ENCODE measurements at regions not wholly inside any gene's neighbourhood (a gene's known extent, or its start where the extent isn't known, plus 50 kb on each side); places are given as distances from the start of the nearest gene placed in this dataset.
A peak's percentile ranks its signal among the peaks of the same experiment; 100 is the strongest.

DNA sequence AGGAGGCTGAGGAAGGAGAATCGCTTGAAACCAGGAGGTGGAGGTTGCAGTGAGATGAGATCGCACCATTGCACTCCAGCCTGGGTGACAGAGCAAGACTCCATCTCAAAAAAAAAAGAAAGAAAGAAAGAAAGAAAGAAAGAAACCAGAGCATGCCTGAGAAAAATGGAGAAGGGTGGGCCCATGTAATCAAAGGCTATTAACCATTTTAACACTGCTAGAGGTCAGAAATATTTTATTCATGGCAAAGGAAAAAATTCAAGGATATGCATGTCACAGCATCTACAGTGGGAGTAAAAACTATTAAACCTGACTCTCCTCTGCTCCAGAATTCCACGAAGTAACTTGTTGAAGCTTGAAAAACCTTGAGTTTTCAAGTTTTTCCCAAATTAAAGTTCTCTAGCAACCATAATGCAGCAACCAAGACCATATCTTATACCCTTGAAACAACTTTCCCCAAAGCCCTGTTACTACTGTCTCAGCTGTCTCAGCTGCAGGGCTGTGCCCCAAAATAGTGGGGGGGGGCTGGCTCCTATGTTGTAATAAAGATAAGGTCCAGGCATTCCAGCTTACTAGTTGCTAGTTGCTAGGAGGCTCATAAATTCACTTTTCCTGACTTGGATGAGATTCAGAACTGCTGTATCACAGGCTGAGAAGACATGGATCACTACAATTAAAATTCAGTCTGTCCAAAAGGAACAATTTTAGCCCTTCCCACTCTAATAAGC, 112.9 kb upstream of the SOD1 start:
- Histone ChIP-seq H4K20me1 (ENCODE audit: insufficient read depth, low read length) (no peaks in the 10 kb centered on the region), H2AFZ (ENCODE audit: low read depth, low read length) (no peak overlapping the region), H3K4me3 (ENCODE audit: insufficient read depth, low read depth, low read length) (no peak overlapping the region), H3K27ac (ENCODE audit: low read depth, low read length) (no peak overlapping the region), H3K27me3 (ENCODE audit: insufficient read depth, low read length) (peaks cover 5% of the 10 kb centered on the region), H3K79me2 (ENCODE audit: insufficient read depth, low read length) (peaks cover 7% of the 10 kb centered on the region), H3K4me2 (ENCODE audit: low read length) (no peak overlapping the region), H3K4me1 (ENCODE audit: insufficient read depth, low read length) (peaks cover 2% of the 10 kb centered on the region), H3K9me3 (ENCODE audit: insufficient read depth, low read depth, low read length) (no peaks in the 10 kb centered on the region), H3K36me3 (ENCODE audit: insufficient read depth, low read length) (no peaks in the 10 kb centered on the region), H3K9ac (ENCODE audit: low read length) (no peak overlapping the region)
- H3K9me3 Mint-ChIP-seq (ENCODE audit: unreplicated experiment): no peaks in the 10 kb centered on the region
- FAIRE-seq (no peak), DNase-seq (ENCODE audit: low read depth) (peak; percentile 37)
- no peaks in the 10 kb centered on the region for H3K27me3 Mint-ChIP-seq (ENCODE audit: low read depth, unreplicated experiment)
- H3K4me1 Mint-ChIP-seq (ENCODE audit: low read depth, unreplicated experiment): no peaks in the 10 kb centered on the region
- no peaks in the 10 kb centered on the region for H3K36me3 Mint-ChIP-seq (ENCODE audit: low read depth, unreplicated experiment)
- TF ChIP-seq, protein P1, sequence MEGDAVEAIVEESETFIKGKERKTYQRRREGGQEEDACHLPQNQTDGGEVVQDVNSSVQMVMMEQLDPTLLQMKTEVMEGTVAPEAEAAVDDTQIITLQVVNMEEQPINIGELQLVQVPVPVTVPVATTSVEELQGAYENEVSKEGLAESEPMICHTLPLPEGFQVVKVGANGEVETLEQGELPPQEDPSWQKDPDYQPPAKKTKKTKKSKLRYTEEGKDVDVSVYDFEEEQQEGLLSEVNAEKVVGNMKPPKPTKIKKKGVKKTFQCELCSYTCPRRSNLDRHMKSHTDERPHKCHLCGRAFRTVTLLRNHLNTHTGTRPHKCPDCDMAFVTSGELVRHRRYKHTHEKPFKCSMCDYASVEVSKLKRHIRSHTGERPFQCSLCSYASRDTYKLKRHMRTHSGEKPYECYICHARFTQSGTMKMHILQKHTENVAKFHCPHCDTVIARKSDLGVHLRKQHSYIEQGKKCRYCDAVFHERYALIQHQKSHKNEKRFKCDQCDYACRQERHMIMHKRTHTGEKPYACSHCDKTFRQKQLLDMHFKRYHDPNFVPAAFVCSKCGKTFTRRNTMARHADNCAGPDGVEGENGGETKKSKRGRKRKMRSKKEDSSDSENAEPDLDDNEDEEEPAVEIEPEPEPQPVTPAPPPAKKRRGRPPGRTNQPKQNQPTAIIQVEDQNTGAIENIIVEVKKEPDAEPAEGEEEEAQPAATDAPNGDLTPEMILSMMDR (IDR thresholded peaks at IDR 0.05; ENCODE audit: insufficient read depth, low read depth, low read length): no peak
- TF ChIP-seq EZH2 (IDR thresholded peaks at IDR 0.05; ENCODE audit: insufficient read depth, low read length): no peak
- no peak overlapping the region for H3K4me3 Mint-ChIP-seq (ENCODE audit: unreplicated experiment)
- no peak overlapping the region for H3K27ac Mint-ChIP-seq (ENCODE audit: unreplicated experiment)

DNA sequence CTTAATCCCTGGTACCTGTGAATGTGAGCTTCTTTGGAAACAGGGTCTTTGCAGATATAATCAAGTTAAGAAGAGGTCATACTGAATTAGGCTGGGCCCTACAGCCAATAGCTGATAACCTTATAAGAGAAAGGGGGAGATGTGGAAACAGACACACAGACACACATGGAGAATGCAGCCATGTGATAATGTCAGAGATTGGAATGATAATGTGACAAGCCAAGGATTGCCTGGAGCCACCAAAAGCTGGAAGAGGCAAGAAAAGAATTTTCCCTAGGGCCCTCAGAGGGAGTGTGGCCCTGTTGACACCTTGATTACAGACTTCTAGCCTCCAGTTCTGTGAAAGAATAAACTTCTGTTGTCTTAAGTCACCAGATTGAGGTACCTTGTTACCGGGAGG, 114.5 kb upstream of the SOD1 start:
- DNase-seq (ENCODE audit: low read depth) (no peak), FAIRE-seq (no peak)
- no peaks in the 10 kb centered on the region for H3K79me2 ChIP-seq (ENCODE audit: insufficient read depth, low read length)
- peak overlapping the region; percentile 34 for H3K4me3 Mint-ChIP-seq (ENCODE audit: unreplicated experiment)
- H3K9me3 Mint-ChIP-seq (ENCODE audit: unreplicated experiment): no peaks in the 10 kb centered on the region
- H3K27ac Mint-ChIP-seq (ENCODE audit: unreplicated experiment): no peak overlapping the region
- no peak overlapping the region for H3K27ac ChIP-seq (ENCODE audit: low read depth, low read length)
- H3K4me2 ChIP-seq (ENCODE audit: low read length): no peak overlapping the region
- no peaks in the 10 kb centered on the region for H3K9me3 ChIP-seq (ENCODE audit: insufficient read depth, low read depth, low read length)
- no peaks in the 10 kb centered on the region for H3K4me1 Mint-ChIP-seq (ENCODE audit: low read depth, unreplicated experiment)
- no peaks in the 10 kb centered on the region for H3K27me3 Mint-ChIP-seq (ENCODE audit: low read depth, unreplicated experiment)
- no peaks in the 10 kb centered on the region for H3K36me3 Mint-ChIP-seq (ENCODE audit: low read depth, unreplicated experiment)
- H4K20me1 ChIP-seq (ENCODE audit: insufficient read depth, low read length): no peaks in the 10 kb centered on the region
- no peak overlapping the region for H3K4me3 ChIP-seq (ENCODE audit: insufficient read depth, low read depth, low read length)
- H3K27me3 ChIP-seq (ENCODE audit: insufficient read depth, low read length): peaks cover 5% of the 10 kb centered on the region
- H2AFZ ChIP-seq (ENCODE audit: low read depth, low read length): no peak overlapping the region
- TF ChIP-seq, protein P1 (IDR thresholded peaks at IDR 0.05; ENCODE audit: insufficient read depth, low read depth, low read length): no peak
- TF ChIP-seq EZH2 (IDR thresholded peaks at IDR 0.05; ENCODE audit: insufficient read depth, low read length): no peak
- no peaks in the 10 kb centered on the region for H3K36me3 ChIP-seq (ENCODE audit: insufficient read depth, low read length)
- H3K9ac ChIP-seq (ENCODE audit: low read length): no peak overlapping the region
- peaks cover 2% of the 10 kb centered on the region for H3K4me1 ChIP-seq (ENCODE audit: insufficient read depth, low read length)

DNA sequence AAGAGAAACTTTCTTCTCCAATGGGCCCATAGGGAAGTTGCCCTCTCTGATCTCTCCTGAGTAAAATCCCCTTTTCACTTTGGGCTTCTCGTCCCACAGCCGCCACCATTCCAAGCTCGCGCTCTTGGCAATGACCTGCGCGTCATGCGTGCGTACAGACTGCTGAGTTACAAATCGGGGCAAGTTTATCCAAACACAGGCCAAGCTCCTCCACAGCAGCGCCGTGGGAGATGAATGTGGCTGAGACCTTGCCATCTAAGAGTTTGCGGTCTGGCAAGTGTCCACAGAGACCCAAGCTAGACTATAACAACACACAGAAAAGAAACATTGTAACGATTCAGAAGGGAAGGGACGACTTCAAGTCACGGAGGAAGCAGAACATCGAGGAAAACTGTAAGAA, 116.3 kb upstream of the SOD1 start:
- no peaks in the 10 kb centered on the region for H3K27me3 Mint-ChIP-seq (ENCODE audit: low read depth, unreplicated experiment)
- H4K20me1 ChIP-seq (ENCODE audit: insufficient read depth, low read length): no peaks in the 10 kb centered on the region
- H3K4me3 Mint-ChIP-seq (ENCODE audit: unreplicated experiment): no peak overlapping the region
- H3K4me1 Mint-ChIP-seq (ENCODE audit: low read depth, unreplicated experiment): no peaks in the 10 kb centered on the region
- FAIRE-seq (no peak), DNase-seq (ENCODE audit: low read depth) (peak; percentile 94)
- no peaks in the 10 kb centered on the region for H3K36me3 ChIP-seq (ENCODE audit: insufficient read depth, low read length)
- no peak for TF ChIP-seq EZH2 (IDR thresholded peaks at IDR 0.05; ENCODE audit: insufficient read depth, low read length)
- TF ChIP-seq, protein P1 (IDR thresholded peaks at IDR 0.05; ENCODE audit: insufficient read depth, low read depth, low read length): no peak
- H3K9me3 ChIP-seq (ENCODE audit: insufficient read depth, low read depth, low read length): no peaks in the 10 kb centered on the region
- H3K9me3 Mint-ChIP-seq (ENCODE audit: unreplicated experiment): no peaks in the 10 kb centered on the region
- H3K4me1 ChIP-seq (ENCODE audit: insufficient read depth, low read length): peaks cover 2% of the 10 kb centered on the region
- H3K27me3 ChIP-seq (ENCODE audit: insufficient read depth, low read length): peaks cover 5% of the 10 kb centered on the region
- H3K79me2 ChIP-seq (ENCODE audit: insufficient read depth, low read length): no peaks in the 10 kb centered on the region
- no peak overlapping the region for H2AFZ ChIP-seq (ENCODE audit: low read depth, low read length)
- peak overlapping the region; percentile 22 for H3K4me3 ChIP-seq (ENCODE audit: insufficient read depth, low read depth, low read length)
- H3K27ac ChIP-seq (ENCODE audit: low read depth, low read length): peak overlapping the region; percentile 11
- peak overlapping the region; percentile 70 for H3K4me2 ChIP-seq (ENCODE audit: low read length)
- no peak overlapping the region for H3K27ac Mint-ChIP-seq (ENCODE audit: unreplicated experiment)
- no peak overlapping the region for H3K9ac ChIP-seq (ENCODE audit: low read length)
- no peaks in the 10 kb centered on the region for H3K36me3 Mint-ChIP-seq (ENCODE audit: low read depth, unreplicated experiment)

All from astrocyte (in vitro differentiated cells and primary cell).